ENCODE measurements at regions not wholly inside any gene's neighbourhood (a gene's known extent, or its start where the extent isn't known, plus 50 kb on each side); places are given as distances from the start of the nearest gene placed in this dataset.
"Not testable (repeated sequence)": the region's sequence is repeated elsewhere in the genome, so short reads cannot be mapped to it uniquely, and the experiment has no call there.

DNA sequence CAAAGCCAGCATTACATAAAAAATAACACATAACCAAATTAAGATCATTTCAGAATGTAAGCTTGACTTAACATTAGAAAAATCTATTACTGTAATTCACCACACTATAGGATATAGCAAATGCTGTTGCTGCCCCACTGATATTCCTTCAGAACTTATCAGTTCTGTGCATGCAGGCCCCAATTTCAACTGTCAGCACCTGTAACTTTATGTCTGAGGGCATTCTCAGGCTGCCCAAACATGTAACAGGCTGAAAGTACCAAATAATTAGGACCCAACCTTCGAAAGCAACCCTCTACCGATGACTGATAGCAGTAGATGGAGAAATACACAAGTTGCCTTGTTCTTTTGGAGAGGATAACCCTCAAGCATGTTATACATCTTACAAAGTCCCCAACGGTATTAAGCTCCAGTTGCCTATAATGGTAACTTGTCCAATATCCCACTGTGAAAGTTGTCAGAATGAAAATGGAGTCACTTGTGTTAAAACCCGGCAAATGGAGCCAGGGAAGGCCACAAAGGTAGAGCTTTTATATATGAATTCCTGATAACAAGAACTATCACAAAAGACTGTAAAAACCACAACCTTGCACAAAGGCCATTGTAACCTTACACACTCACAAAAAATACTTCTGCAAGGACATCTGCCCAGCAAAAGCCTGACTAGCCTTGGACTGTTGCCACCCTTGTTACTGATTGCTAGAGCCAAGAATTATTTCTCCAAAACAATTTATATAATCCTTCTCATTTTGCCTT lies 66.9 kb upstream of the ZNF746 start:
- no peak for DNase-seq (ENCODE audit: low spot score)

DNA sequence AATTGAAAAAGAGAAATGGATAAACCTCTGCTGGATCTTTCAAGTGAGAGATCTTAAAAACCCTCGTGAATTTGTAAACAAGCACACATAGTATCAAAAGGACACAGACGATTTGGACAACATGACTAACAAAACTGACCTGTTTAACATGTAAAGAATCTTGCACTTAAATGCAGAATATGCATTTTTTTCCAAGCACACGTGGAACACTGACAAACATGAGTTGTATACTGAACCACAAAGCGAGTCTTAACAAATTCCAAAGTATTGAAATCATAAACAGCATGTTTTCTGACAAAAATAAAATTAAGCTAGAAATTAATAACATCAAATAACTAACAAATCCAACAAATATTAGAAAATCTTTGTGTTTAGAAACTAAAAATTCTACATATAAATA lies 65.0 kb upstream of the ZNF746 start:
- no peak for DNase-seq (ENCODE audit: low spot score)

DNA sequence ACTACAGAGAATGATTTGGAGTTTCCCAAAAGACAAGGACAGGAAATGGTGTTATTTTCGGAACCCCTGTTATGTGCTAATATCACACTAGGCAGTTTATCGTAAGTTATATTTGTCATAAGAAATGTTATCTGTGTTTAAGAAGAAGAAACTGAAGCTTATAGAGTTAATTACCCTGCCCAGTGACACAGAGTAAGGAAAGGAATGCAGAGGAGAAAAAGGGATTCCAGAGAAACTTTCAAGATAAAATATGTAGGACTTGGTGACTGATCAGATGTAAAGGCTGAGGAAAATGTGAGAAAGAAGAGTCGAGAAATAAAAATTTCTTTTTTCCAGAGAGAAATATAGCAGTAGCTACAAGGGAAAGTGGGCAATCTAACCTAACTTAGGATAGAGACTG lies 63.5 kb upstream of the ZNF746 start:
- no peak for DNase-seq (ENCODE audit: low spot score)

DNA sequence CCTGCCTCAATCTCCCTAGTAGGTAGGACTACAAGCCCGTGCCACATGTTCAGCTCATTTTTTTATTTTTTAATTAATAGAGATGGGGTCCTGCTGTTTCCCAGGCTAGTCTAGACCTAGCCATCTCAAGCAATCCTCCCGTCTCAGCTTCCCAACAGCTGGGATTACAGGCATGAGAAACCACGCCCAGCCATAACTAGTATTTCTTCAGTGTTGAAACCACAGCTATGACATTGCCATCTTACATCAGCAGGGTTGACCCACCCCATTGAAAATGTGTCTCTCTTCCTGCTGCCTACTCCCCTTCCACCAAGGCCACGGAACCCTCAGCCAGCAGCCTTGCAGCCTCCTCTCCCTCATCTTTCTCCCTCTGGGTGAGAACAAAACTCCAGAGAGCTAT lies 62.1 kb upstream of the ZNF746 start:
- DNase-seq (ENCODE audit: low spot score): no peak

DNA sequence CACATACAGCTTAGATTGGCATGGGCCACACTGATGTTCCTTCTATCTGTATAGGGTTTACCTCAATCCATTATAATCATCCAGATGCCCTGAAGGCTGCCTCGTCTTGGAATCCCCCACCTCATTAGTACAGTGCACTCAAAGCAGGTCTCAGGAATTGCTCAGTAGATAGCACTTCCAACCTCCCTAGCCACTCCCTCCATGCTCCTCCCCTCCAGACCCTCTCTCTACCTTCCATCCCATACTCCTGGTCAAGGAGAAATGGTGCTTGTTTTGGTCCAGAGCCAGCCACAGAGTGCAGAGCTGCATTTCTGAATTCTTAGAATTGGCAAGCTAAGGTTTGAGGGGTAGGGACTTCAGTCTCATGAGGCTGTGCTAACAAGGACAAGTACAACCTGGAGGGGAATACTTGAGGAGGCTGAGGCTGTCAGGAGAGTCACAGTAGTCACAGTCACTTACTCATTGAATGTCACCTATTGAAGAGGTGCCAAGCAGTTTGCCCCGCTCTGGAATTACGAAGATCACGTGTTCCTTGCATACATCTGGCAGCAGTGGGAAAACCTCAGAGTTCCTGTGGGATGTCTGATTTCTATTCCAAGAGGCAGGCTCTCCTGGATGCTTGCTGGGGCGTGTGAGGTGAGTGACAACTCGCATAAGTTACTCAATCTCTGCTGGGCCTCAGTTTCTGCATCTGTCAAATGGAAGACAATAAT lies 60.7 kb upstream of the ZNF746 start:
- DNase-seq (ENCODE audit: low spot score): no peak

DNA sequence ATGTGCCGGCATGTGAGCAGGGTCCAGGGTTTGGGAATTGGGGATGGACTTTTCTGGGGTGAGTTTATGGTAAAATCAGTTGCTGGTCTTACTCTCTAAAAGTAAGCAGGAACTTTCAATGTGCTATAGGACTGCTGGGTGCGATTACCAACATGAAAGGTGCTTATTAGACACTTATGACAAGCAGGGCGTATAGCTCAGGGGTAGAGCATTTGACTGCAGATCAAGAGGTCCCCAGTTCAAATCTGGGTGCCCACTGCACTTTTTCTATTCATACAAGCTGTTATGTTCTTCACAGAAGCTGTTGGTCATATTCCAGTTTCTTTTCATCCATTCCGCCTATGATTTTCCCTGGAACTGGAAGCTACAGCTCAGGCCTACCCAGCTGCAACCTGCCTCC lies 58.9 kb upstream of the ZNF746 start:
- DNase-seq (ENCODE audit: low spot score): not testable (repeated sequence)

DNA sequence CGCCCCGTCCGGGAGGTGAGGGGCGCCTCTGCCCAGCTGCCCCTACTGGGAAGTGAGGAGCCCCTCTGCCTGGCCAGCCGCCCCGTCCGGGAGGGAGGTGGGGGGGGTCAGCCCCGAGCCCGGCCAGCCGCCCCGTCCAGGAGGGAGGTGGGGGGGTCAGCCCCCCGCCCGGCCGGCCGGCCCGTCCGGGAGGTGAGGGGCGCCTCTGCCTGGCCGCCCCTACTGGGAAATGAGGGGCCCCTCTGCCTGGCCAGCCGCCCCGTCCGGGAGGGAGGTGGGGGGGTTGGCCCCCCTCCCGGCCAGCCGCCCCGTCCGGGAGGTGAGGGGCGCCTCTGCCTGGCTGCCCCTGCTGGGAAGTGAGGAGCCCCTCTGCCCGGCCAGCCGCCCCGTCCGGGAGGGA lies 57.2 kb upstream of the ZNF746 start:
- not testable (repeated sequence) for DNase-seq (ENCODE audit: low spot score)

DNA sequence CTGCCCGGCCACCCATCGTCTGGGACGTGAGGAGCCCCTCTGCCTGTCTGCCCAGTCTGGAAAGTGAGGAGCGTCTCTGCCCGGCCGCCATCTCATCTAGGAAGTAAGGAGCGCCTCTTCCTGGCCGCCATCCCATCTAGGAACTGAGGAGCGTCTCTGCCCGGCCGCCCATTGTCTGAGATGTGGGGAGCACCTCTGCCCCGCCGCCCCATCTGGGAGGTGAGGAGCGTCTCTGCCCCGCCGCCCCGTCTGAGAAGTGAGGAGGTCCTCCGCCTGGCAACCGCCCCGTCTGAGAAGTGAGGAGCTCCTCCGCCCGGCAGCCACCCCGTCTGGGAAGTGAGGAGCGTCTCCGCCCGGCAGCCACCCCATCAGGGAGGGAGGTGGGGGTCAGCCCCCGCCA lies 56.4 kb upstream of the ZNF746 start:
- not testable (repeated sequence) for DNase-seq (ENCODE audit: low spot score)

DNA sequence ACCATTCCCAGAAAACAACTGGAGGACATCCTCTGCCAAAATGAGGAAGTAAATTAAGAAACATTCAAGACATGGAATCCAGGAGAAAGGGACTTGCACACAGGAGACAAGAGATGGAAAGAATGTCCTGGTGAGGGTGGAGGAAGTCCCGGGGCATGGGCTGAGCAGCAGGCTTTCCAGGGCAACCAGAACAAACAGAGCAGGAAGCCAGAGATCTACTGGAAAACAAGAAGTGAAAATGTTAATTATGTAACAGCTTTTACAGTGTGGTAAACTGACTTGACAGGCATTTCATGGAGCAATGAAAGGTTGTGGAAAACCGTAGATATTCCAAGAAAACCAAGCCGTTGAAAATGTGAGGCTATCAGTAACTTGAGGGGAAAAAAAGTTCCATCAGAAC lies 55.2 kb upstream of the ZNF746 start:
- DNase-seq (ENCODE audit: low spot score): no peak

Measured in HuH-7.5 (cell line).